ENCODE measurements at regions not wholly inside any gene's neighbourhood (a gene's known extent, or its start where the extent isn't known, plus 50 kb on each side); places are given as distances from the start of the nearest gene placed in this dataset.

GRCh38 chr18:40412410-40412809 is 1542.6 kb upstream of the PIK3C3 start:
- no peak for DNase-seq (ENCODE audit: low read depth in 1 of 2, low spot score in 1 of 2)
- Histone ChIP-seq H3K27me3 (no peaks in the 10 kb centered on the region), H3K4me3 (no peak overlapping the region)

DNA sequence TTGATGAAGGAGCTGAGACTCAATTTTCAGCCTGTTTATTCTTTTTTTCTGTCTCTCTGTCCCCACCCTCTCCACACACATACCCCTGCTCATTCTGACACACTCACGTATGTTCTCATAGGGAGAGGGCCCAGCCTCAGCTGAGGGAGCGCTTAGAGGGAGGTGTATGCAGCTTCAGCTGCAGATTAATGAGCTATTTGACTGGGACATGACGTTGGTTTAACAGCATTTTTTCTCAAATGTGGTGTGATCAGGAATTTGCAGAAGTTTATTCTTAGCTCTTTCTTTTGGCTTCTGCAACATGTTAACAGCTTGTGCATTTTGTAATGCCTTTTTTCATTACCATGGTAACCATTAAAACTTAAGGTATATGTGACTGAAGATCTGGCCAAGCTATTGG is 1547.1 kb upstream of the PIK3C3 start:
- Histone ChIP-seq H3K9me3 (ENCODE audit: low read depth) (no peaks in the 10 kb centered on the region), H3K27me3 (no peaks in the 10 kb centered on the region), H3K4me3 (no peak overlapping the region), H3K4me1 (ENCODE audit: low read depth) (peaks cover under 1% of the 10 kb centered on the region), H3K36me3 (no peaks in the 10 kb centered on the region), H3K27ac (no peak overlapping the region)
- no peak for TF ChIP-seq CTCF (IDR thresholded peaks at IDR 0.05; ENCODE audit: low read depth, low read length)
- peak in 1 of 2 donors; percentile 39 for DNase-seq (ENCODE audit: low read depth in 1 of 2, low spot score in 1 of 2)

More at GRCh38 chr18:40412410-40412809, 1542.6 kb upstream of the PIK3C3 start:
- TF ChIP-seq CTCF (IDR thresholded peaks at IDR 0.05; ENCODE audit: low read depth, low read length): no peak
- peaks cover 10% of the 10 kb centered on the region for H3K4me1 ChIP-seq (ENCODE audit: low read depth)
- no peaks in the 10 kb centered on the region for H3K9me3 ChIP-seq (ENCODE audit: low read depth)
- H3K36me3 ChIP-seq: no peaks in the 10 kb centered on the region
- H3K27ac ChIP-seq: no peak overlapping the region

GRCh38 chr18:40404284-40404683 is 1550.8 kb upstream of the PIK3C3 start:
- no peak overlapping the region for H3K4me3 ChIP-seq
- H3K9me3 ChIP-seq (ENCODE audit: low read depth): no peaks in the 10 kb centered on the region
- no peak for TF ChIP-seq CTCF (IDR thresholded peaks at IDR 0.05; ENCODE audit: low read depth, low read length)
- DNase-seq (ENCODE audit: low read depth in 1 of 2, low spot score in 1 of 2): no peak
- no peaks in the 10 kb centered on the region for H3K4me1 ChIP-seq (ENCODE audit: low read depth)
- H3K36me3 ChIP-seq: no peaks in the 10 kb centered on the region
- H3K27ac ChIP-seq: no peak overlapping the region
- H3K27me3 ChIP-seq: no peaks in the 10 kb centered on the region

GRCh38 chr18:40402052-40402451 is 1553.0 kb upstream of the PIK3C3 start:
- Histone ChIP-seq H3K36me3 (no peaks in the 10 kb centered on the region), H3K27me3 (no peaks in the 10 kb centered on the region), H3K4me3 (no peak overlapping the region), H3K27ac (no peak overlapping the region), H3K4me1 (ENCODE audit: low read depth) (no peaks in the 10 kb centered on the region), H3K9me3 (ENCODE audit: low read depth) (no peaks in the 10 kb centered on the region)
- DNase-seq (ENCODE audit: low read depth in 1 of 2, low spot score in 1 of 2): no peak
- TF ChIP-seq CTCF (IDR thresholded peaks at IDR 0.05; ENCODE audit: low read depth, low read length): no peak

GRCh38 chr18:40388121-40388520 is 1566.9 kb upstream of the PIK3C3 start:
- H3K36me3 ChIP-seq: no peaks in the 10 kb centered on the region
- no peak for DNase-seq (ENCODE audit: low read depth in 1 of 2, low spot score in 1 of 2)
- H3K27ac ChIP-seq: no peak overlapping the region
- no peak overlapping the region for H3K4me3 ChIP-seq
- TF ChIP-seq CTCF (IDR thresholded peaks at IDR 0.05; ENCODE audit: low read depth, low read length): no peak
- H3K27me3 ChIP-seq: no peaks in the 10 kb centered on the region
- H3K4me1 ChIP-seq (ENCODE audit: low read depth): no peaks in the 10 kb centered on the region
- H3K9me3 ChIP-seq (ENCODE audit: low read depth): no peaks in the 10 kb centered on the region

Data from cardiac muscle cell (in vitro differentiated cells and primary cell).